CD4-positive, alpha-beta T cell treated with Interleukin-15 for 4 hours (primary cell): ENCODE measurements at regions not wholly inside any gene's neighbourhood (a gene's known extent, or its start where the extent isn't known, plus 50 kb on each side); places are given as distances from the start of the nearest gene placed in this dataset.

Experiments used
- DNase-seq: peaks from one replicate; pipeline ENCODE4 v3.0.0-alpha.2; 2020; ENCODE audit warnings: low spot score

- DNase-seq, result no peak
Measured at GRCh38 chr11:8323161-8323935, 59.7 kb upstream of the LMO1 start.

DNA sequence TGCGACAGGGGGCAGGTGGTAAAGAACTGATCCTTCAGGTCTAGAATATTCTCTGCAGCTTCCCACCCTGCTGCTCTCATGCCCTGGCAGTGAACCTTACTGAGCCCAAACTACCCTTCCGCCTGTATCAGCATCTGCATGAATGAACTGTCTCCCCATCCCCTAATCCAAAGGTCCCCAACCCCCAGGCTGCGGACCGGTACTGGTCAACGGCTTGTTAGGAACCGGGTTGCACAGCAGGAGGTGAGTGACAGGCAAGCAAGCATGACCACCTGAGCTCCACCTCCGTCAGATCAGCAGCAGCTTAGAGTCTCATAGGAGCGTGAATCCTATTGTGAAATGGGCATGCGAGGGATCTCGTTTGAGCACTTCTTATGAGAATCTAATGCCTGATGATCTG lies 58.2 kb upstream of the LMO1 start:
- no peak for DNase-seq

DNA sequence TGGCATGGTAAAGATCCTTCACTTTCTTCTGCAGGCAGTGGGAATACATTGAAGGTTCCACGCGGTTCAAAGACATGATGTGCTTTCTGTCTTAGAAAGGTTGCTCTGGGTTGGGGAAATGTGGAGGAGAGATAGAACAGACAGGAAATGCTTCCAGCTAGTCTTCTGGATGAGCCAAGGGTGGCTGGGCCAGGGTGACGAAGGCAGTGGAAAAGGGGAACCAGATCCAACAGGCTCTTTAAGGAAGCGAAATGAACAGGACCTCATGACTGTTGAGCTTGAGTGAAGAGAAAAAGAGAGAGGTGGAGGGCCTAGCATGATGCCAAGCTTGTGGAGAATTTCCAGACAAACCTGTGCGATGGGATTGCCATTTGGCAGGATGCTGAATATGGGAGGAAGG lies 56.4 kb upstream of the LMO1 start:
- no peak for DNase-seq

- no peak for DNase-seq
Measured at GRCh38 chr11:8318536-8318935, 54.9 kb upstream of the LMO1 start.

DNA sequence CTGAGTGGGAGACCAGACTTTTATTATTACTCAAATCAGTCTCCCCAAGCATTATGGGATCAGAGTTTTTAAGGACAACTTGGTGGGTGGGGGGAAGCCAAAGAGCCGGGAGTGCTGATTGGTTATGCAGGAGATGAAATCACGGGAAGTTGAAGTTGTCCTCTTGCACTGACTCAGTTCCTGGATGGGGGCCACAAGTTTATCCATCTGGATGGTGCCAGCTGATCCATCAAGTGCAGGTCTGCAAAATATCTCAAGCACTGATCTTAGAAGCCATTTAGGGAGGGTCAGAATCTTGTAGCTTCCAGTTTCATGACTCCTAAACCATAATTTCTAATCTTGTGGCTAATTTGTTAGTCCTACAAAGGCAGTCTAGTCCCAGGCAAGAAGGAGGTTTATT lies 53.5 kb upstream of the LMO1 start:
- no peak for DNase-seq

DNA sequence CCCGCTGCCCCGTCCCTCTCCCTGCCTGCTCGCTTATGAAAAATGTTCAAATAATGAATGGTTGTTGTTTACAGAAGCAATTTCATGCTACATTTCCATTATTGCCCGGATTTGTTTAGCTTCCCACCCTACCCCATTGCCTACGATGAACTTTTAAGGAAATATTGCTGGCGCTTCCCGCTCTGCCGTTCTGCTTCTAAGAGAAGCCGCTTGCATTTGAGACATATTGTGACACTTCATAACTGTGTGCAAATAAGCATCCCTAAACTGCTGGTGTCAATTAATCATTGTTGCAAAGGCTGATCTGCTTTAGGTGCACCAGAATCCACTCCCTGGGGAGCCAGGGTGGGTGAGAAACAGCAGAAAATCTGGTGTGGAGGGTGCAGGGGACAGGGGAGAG lies 52.3 kb upstream of the LMO1 start:
- no peak for DNase-seq

DNA sequence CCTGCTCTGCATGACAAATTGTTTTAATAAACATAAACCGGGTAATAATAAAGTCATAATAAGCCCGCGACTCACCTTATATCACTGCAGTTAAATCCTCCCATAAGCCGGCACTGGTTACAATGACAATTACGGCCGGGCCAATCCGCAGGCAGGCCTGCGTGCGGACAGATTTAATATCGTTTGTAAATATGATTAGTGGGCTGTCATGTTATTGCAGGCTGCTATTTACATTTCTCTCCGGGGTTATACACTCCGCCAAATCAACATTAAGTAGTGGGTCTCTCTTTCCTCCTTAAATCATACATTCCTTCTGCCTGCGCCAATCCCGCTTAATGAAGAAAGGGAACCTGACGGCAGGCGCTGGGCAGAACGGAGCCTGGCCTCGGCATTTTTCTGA lies 51.8 kb upstream of the LMO1 start:
- DNase-seq, result no peak

- no peak for DNase-seq
Measured at GRCh38 chr11:8314916-8315315, 51.2 kb upstream of the LMO1 start.

GRCh38 chr11:8313504-8314090 lies 49.9 kb upstream of the LMO1 start:
- no peak for DNase-seq
